Memory B cell (primary cell): ENCODE measurements at regions not wholly inside any gene's neighbourhood (a gene's known extent, or its start where the extent isn't known, plus 50 kb on each side); places are given as distances from the start of the nearest gene placed in this dataset.

ENCODE experiments used
- ATAC-seq: fragments of 150-1000 bp; cut with Tn5 transposase; 2 replicates; pipeline ENCODE4 v1.10.0; 2021; ENCODE audit warnings: low read depth, mild to moderate bottlenecking, moderate library complexity
- DNase-seq, 2 donors: peaks; one replicate each; pipeline ENCODE4 v3.0.0; 2022; ENCODE audit warnings: low spot score in 2 of 2
- H3K27ac Mint-ChIP-seq: one replicate; pipeline ENCODE4 v1.8.0; 2022; ENCODE audit warnings: mild to moderate bottlenecking, moderate library complexity, mixed read lengths
- H3K27me3 Mint-ChIP-seq: one replicate; pipeline ENCODE4 v1.8.0; 2022; ENCODE audit warnings: mixed read lengths
- H3K36me3 Mint-ChIP-seq: one replicate; pipeline ENCODE4 v1.8.0; 2022; ENCODE audit warnings: mild to moderate bottlenecking, mixed read lengths
- H3K4me1 Mint-ChIP-seq: one replicate; pipeline ENCODE4 v1.8.0; 2022; ENCODE audit warnings: mixed read lengths
- H3K4me3 Mint-ChIP-seq: one replicate; pipeline ENCODE4 v1.8.0; 2022; ENCODE audit warnings: mild to moderate bottlenecking, moderate library complexity, mixed read lengths
- H3K9me3 Mint-ChIP-seq: one replicate; pipeline ENCODE4 v1.8.0; 2022; ENCODE audit warnings: mixed read lengths

DNA sequence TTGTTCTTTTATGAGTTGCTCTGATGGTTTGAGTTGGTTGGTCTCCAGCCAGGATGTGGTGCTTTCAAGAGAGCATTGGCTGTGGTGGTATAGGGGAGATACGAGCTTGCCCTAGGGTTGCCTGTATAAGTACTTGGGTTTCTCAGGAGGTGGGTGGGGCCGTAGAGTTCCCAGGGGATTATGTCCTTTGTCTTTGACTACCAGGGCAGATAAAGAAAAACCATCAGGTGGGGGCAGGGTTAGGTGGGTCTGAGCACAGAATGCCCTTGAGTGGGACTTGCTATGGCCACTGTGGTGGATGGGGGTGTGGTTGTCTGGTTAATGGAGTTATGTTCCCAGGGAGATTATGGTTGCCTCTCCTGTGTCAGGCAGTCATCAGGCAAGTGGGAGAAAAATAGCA, 247.9 kb upstream of the HAND2 start:
- H3K36me3 Mint-ChIP-seq: no peaks in the 10 kb centered on the region
- H3K4me3 Mint-ChIP-seq: no peak overlapping the region
- no peak for DNase-seq
- H3K27ac Mint-ChIP-seq: no peak overlapping the region
- H3K27me3 Mint-ChIP-seq: no peaks in the 10 kb centered on the region
- no peaks in the 10 kb centered on the region for H3K4me1 Mint-ChIP-seq
- no peak for ATAC-seq
- H3K9me3 Mint-ChIP-seq: peaks cover 5% of the 10 kb centered on the region

DNA sequence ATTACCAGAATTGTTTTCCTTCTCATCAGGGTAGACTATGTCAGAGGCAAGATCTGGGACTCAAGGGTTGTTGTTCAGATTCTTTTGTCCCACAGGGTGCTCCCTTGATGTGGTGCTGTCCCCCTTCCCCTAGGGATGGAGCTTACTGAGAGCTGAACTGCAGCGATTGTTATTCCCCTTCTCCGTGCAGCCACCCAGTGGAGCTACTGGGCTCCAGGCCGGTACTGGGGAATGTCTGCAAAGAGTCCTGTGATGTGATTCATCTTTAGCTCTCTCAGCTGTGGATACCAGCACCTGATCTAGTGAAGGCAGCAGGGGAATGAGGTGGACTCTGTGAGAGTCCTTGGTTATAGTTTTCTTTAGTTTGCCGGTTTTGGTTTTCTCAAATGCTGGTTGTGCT, 247.4 kb upstream of the HAND2 start:
- Mint-ChIP-seq H3K27me3 (no peaks in the 10 kb centered on the region), H3K36me3 (no peaks in the 10 kb centered on the region), H3K4me1 (no peaks in the 10 kb centered on the region), H3K4me3 (no peak overlapping the region), H3K27ac (no peak overlapping the region), H3K9me3 (peaks cover 5% of the 10 kb centered on the region)
- ATAC-seq (no peak), DNase-seq (no peak)

DNA sequence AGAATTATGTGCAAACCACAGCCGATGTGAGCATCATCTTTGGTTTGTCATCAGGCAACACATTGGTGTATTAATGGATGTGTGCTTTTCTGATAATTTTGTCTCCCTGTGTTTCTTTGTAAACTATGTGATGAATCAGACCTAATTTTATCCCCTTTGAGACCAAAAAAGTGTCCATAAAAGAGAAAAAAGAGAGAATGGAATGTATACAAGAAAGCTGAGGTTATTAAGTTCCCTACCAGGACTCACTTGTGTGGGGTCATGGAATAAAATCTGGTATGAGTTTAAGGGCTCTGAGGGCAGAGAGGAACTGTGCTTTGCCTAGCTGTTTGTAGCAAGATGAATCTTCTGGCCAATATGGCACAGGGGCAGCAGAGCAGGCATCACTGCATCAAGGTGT, 239.5 kb upstream of the HAND2 start:
- ATAC-seq (no peak), DNase-seq (no peak)
- Mint-ChIP-seq H3K4me3 (no peak overlapping the region), H3K4me1 (no peaks in the 10 kb centered on the region), H3K27ac (no peak overlapping the region), H3K9me3 (peaks cover 6% of the 10 kb centered on the region), H3K36me3 (no peaks in the 10 kb centered on the region), H3K27me3 (no peaks in the 10 kb centered on the region)

DNA sequence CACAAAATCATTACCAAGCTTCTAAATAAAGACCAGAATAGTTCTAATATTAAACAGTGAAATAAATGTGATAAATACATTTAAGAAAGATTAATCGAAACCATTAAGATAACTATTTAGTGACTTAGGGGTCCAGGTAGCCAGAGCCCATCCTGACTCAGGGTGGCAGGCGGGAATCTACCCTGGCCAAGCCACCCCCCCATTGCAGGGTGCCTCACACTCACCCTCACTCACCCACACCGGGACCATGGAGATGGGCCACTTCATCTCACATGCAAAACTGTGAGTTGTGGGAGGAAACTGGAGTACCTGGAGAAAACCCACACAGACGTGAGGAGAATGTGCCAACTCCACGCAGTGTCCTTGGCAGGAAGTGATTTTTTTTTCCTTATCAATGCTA, 237.6 kb upstream of the HAND2 start:
- H3K27ac Mint-ChIP-seq: no peak overlapping the region
- H3K9me3 Mint-ChIP-seq: peaks cover 6% of the 10 kb centered on the region
- no peaks in the 10 kb centered on the region for H3K27me3 Mint-ChIP-seq

DNA sequence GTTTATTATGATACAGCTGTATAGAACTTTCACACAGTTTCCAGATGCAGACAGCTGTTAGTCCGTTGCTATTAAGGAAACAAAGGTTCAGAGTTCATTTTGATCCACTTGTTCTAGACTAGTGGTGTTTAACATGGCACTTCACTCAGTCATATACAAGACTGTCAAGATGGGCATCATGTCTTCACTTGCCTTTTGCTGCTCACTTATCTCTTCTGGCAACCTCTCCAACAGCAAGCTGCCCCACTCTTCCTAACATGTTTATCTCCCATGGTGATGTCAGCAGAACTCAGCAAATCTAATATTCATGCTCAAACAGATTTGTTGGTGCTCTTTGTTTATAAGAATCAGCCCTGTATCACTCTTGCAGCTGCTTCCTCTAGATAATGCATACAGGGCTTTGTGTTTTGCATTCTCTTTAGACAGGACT, 236.2 kb upstream of the HAND2 start:
- Mint-ChIP-seq H3K9me3 (peaks cover 6% of the 10 kb centered on the region), H3K36me3 (no peaks in the 10 kb centered on the region), H3K4me1 (no peaks in the 10 kb centered on the region), H3K27ac (no peak overlapping the region), H3K27me3 (peaks cover 2% of the 10 kb centered on the region), H3K4me3 (no peak overlapping the region)
- ATAC-seq (no peak), DNase-seq (no peak)

More for the DNA sequence above, 237.6 kb upstream of the HAND2 start:
- no peak for DNase-seq
- H3K4me3 Mint-ChIP-seq: no peak overlapping the region
- no peaks in the 10 kb centered on the region for H3K4me1 Mint-ChIP-seq
- no peak for ATAC-seq
- no peaks in the 10 kb centered on the region for H3K36me3 Mint-ChIP-seq

DNA sequence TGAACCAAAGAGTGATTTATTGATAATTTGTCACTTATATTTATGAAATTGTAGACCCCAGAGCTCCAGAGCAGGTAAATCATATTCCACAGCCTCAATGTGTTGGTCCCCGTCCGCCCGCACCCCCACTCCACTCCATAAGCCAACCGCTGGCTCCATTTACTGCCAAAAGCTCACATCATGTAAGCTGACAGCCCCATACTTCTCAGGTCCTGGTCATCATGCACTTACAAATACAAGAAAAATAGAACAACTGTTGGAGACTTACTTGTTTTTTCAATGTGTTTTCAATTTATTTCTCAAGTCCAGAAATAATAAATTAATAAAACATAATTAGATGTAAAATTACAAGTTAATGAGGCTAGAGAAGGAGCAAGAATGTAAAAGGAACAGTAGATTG, 235.7 kb upstream of the HAND2 start:
- Mint-ChIP-seq H3K4me1 (no peaks in the 10 kb centered on the region), H3K27ac (no peak overlapping the region), H3K4me3 (no peak overlapping the region), H3K27me3 (peaks cover 2% of the 10 kb centered on the region), H3K36me3 (no peaks in the 10 kb centered on the region), H3K9me3 (peaks cover 6% of the 10 kb centered on the region)
- ATAC-seq (no peak), DNase-seq (no peak)

DNA sequence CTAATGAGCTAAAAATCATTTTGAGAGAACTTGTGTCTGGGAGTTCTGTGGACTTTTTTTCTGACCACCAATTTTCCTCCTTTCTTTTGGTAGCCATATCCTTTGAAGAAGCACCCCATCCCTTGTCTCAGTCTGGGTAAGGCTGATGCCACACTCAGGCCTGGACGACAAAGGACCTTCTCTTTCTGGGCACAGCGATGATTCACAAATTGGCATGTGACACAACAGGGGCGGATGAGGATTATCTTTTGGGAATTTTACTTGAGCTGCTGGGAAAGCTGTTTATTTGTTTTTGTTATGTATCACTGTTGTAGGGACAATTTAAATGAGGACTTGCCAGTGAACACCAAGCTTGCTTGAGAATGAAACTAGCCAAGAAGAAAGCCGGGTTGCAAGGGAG, 233.4 kb upstream of the HAND2 start:
- DNase-seq (no peak), ATAC-seq (no peak)
- Mint-ChIP-seq H3K27ac (no peak overlapping the region), H3K9me3 (no peaks in the 10 kb centered on the region), H3K4me1 (no peaks in the 10 kb centered on the region), H3K36me3 (no peaks in the 10 kb centered on the region), H3K27me3 (peaks cover 2% of the 10 kb centered on the region), H3K4me3 (no peak overlapping the region)

DNA sequence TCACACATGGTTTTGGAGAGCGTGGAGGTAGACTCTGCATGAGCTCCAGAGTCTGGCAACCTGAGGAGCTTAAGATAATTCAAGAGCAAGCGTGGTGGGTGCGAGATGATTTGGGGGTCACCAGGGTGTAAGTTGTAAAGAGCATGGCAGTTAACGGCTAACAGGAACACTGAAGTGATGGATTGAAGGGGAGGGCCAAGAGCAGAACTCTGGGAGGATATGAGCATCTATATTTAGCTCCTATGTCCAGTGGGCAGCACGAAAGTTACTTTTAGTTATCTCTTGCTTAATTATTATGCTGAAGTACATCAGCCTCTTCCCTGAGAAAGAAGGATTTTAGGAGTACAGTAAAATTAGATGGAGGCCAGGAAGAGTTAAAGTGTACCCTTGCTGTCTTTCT, 231.9 kb upstream of the HAND2 start:
- H3K4me3 Mint-ChIP-seq: no peak overlapping the region
- no peaks in the 10 kb centered on the region for H3K9me3 Mint-ChIP-seq
- no peak overlapping the region for H3K27ac Mint-ChIP-seq
- H3K4me1 Mint-ChIP-seq: no peaks in the 10 kb centered on the region
- no peak for DNase-seq
- H3K36me3 Mint-ChIP-seq: no peaks in the 10 kb centered on the region
- H3K27me3 Mint-ChIP-seq: peaks cover 2% of the 10 kb centered on the region
- ATAC-seq: no peak

DNA sequence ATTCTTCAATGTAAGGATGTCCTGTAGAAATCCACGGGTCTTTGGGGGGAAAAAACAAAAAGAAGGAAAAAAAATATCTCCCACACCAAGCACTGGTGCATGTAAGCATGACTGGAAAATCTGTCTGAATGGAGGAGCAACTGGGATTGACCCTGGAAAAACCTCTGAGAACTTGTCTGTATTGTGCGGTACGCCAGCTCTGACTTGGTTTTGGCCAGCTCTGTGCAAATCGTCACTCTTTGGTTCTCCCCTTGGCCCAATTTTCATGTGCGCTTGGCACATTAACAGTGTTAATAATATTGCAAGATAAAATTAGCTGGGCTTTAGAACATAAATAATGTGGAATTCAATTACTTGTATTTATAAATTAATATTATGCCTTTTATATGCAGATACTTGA, 231.2 kb upstream of the HAND2 start:
- ATAC-seq: no peak
- Mint-ChIP-seq H3K27me3 (peaks cover 2% of the 10 kb centered on the region), H3K27ac (no peak overlapping the region), H3K4me3 (no peak overlapping the region), H3K4me1 (no peaks in the 10 kb centered on the region), H3K9me3 (no peaks in the 10 kb centered on the region), H3K36me3 (no peaks in the 10 kb centered on the region)
- no peak for DNase-seq

DNA sequence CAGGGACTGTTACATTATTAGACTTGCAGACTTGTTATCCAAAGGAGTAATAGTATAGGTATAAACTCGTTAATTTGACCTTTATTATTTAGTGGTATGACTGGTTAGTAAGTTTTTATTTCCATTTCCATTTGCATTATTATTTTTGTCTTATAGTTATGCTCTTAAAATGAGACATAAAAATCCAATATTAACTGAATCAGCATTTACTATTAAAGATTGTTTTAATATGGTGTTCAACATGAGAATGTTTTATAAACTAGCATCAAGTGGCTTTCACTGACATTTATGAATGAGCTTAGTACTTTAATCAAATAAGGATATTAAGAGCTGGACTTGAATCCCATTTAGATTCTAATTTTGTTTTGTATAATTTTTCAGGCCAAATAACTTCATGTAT, 228.1 kb upstream of the HAND2 start:
- no peak for ATAC-seq
- H3K36me3 Mint-ChIP-seq: no peaks in the 10 kb centered on the region

DNA sequence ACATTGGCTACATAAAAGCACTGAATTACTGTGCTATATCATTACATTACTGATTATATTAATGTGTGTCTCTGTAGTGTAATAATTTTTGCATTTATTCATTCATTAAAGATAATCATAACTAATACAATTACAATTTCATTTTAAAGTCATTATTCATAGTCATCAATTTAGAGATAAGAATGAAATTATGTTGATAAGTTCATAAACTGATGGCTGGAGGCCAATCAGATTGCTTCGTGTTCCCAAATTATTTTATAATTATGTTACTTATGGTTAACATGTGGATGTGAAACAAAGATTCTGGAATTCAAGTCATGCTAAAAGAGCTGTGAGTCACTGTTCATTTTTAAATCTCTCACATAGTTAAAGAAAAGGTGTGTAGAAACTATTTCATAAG, 223.4 kb upstream of the HAND2 start:
- Mint-ChIP-seq H3K4me3 (no peak overlapping the region), H3K27me3 (no peaks in the 10 kb centered on the region), H3K4me1 (no peaks in the 10 kb centered on the region), H3K9me3 (peaks cover 2% of the 10 kb centered on the region), H3K36me3 (no peaks in the 10 kb centered on the region), H3K27ac (no peak overlapping the region)
- DNase-seq: no peak
- ATAC-seq: no peak

More for the DNA sequence above, 228.1 kb upstream of the HAND2 start:
- no peak overlapping the region for H3K27ac Mint-ChIP-seq
- DNase-seq: no peak
- H3K4me3 Mint-ChIP-seq: no peak overlapping the region
- no peaks in the 10 kb centered on the region for H3K9me3 Mint-ChIP-seq
- H3K27me3 Mint-ChIP-seq: peaks cover 2% of the 10 kb centered on the region
- no peaks in the 10 kb centered on the region for H3K4me1 Mint-ChIP-seq

DNA sequence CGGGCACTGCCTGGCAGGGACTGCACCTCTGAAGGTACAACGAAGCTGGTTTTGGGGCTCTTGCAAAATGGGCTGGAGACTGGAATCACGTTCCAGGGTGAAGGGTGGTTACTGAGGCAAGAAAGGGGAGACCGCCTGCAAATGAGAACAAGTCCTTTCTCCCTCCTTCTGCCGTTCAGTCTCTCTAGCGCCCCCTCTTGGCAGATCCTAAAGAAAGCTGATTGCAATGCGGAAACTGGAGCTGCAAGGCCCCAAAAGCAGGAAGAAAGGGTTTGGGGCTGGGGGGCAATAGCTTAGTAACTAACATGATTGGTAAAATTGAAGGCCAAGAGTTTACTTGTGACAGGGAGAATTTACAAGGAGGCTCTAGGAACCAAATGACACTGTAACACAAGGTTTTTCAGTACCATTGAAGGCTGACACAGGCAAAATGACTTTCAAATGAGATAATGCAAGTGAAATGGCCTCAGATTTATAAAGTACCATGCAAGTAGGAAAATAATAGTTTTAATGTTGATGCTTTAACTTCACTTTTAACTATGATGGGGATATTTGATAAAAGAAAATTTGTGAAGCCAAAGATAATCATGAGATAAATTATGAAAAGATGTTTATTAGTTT, 222.7 kb upstream of the HAND2 start:
- Mint-ChIP-seq H3K4me3 (no peak overlapping the region), H3K9me3 (peaks cover 2% of the 10 kb centered on the region), H3K27me3 (no peaks in the 10 kb centered on the region), H3K4me1 (no peaks in the 10 kb centered on the region), H3K27ac (no peak overlapping the region), H3K36me3 (no peaks in the 10 kb centered on the region)
- no peak for ATAC-seq
- no peak for DNase-seq

DNA sequence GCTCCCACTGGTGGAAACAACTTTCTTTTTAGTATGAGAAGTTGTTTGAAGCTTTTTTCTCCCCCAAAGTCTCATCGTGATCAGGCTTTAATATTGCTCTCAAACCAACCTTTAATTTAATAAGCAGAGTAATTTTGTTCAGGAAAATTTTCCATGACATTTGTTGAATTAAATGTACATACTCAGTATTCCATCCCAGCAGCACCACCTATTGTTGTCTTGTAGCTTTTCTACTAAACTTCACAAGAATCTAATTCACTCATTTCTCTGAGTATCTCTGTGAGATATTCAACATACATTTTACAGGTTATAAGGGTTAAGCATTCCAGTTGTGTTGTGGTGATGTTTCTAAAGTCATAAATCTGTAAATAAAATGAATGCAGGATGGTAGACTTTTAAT, 218.3 kb upstream of the HAND2 start:
- Mint-ChIP-seq H3K36me3 (no peaks in the 10 kb centered on the region), H3K4me1 (no peaks in the 10 kb centered on the region), H3K4me3 (no peak overlapping the region), H3K27me3 (no peaks in the 10 kb centered on the region), H3K27ac (no peak overlapping the region), H3K9me3 (peaks cover 2% of the 10 kb centered on the region)
- ATAC-seq (no peak), DNase-seq (no peak)

DNA sequence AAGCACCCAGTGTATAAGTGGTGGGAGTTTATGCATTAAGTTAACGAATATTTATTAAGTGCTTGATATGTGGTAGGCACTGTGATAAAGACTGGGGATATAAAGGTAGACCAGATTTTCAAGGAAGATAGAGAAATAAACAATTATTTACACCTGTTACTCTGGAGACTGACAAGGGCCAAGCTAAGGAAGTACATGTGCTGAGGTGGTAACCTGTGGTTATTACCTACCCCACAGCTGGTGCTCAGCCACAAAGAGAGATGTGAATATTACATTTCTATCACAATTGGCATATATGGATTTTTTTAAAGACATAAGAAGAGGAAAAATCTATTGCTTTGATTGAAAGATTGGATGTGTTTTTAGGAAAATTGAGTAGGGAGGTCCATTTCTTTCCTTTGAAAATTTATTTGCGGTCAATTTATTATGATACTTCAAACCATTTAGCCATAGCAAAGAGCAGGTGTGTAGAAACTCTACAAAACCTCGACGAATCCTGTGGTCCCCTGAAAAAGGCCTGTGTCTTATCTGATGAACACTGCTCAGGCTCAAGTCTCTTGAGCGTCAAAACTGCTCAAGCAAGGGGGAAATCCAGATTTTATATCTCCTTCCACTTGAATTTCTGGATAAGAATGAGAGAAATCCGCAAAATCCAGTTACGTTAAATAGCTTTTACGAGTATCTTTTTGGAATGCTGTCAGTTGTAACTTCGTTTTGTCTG, 217.7 kb upstream of the HAND2 start:
- H3K27me3 Mint-ChIP-seq: no peaks in the 10 kb centered on the region
- H3K4me3 Mint-ChIP-seq: no peak overlapping the region
- H3K4me1 Mint-ChIP-seq: no peaks in the 10 kb centered on the region
- peaks cover 2% of the 10 kb centered on the region for H3K9me3 Mint-ChIP-seq
- H3K36me3 Mint-ChIP-seq: no peaks in the 10 kb centered on the region
- H3K27ac Mint-ChIP-seq: no peak overlapping the region
- DNase-seq: no peak
- ATAC-seq: no peak

DNA sequence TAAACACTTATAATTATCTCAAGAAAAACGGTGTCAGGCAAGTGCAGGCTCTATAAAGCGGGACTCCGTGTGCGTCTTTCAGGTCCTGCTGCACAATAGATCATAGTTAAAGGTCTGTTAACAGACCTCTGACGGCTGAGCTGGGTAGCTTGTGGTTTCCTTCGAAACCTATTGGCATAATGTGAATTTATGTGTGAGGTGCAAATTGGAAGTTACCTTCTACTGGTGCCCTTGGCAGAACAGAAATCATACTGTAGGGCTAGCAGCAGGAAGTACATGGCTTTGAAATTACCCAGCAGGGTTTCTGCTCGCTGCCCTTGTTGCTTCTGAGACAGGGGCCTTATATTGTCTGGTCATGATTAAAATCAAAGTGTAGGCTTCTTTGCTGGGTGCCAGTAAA, 216.4 kb upstream of the HAND2 start:
- H3K36me3 Mint-ChIP-seq: no peaks in the 10 kb centered on the region
- no peak for ATAC-seq
- no peaks in the 10 kb centered on the region for H3K4me1 Mint-ChIP-seq
- no peaks in the 10 kb centered on the region for H3K27me3 Mint-ChIP-seq
- H3K4me3 Mint-ChIP-seq: no peak overlapping the region
- H3K27ac Mint-ChIP-seq: no peak overlapping the region
- DNase-seq: no peak
- peaks cover 2% of the 10 kb centered on the region for H3K9me3 Mint-ChIP-seq
